ENCODE measurements at regions not wholly inside any gene's neighbourhood (a gene's known extent, or its start where the extent isn't known, plus 50 kb on each side); places are given as distances from the start of the nearest gene placed in this dataset.

GRCh38 chr22:44363013-44363979 lies 50.5 kb upstream of the SHISAL1 start:
- TF ChIP-seq, protein P1, sequence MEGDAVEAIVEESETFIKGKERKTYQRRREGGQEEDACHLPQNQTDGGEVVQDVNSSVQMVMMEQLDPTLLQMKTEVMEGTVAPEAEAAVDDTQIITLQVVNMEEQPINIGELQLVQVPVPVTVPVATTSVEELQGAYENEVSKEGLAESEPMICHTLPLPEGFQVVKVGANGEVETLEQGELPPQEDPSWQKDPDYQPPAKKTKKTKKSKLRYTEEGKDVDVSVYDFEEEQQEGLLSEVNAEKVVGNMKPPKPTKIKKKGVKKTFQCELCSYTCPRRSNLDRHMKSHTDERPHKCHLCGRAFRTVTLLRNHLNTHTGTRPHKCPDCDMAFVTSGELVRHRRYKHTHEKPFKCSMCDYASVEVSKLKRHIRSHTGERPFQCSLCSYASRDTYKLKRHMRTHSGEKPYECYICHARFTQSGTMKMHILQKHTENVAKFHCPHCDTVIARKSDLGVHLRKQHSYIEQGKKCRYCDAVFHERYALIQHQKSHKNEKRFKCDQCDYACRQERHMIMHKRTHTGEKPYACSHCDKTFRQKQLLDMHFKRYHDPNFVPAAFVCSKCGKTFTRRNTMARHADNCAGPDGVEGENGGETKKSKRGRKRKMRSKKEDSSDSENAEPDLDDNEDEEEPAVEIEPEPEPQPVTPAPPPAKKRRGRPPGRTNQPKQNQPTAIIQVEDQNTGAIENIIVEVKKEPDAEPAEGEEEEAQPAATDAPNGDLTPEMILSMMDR (IDR thresholded peaks at IDR 0.05): no peak
- TF ChIP-seq POLR2A (IDR thresholded peaks at IDR 0.05): no peak
